MM.1S (cell line): ENCODE measurements at regions not wholly inside any gene's neighbourhood (a gene's known extent, or its start where the extent isn't known, plus 50 kb on each side); places are given as distances from the start of the nearest gene placed in this dataset.

Source experiments
- EZH2 ChIP-seq: fragments of 300-600 bp; sonication (generic); optimal IDR thresholded peaks from 2 replicates; pipeline ENCODE3; 2017; ENCODE audit warnings: low read depth, mild to moderate bottlenecking, antibody characterized with exemption, low read length, mixed read lengths
- TF ChIP-seq, protein P1 (sequence below): fragments of 300-600 bp; sonication (generic); IDR thresholded peaks from 2 replicates; pipeline ENCODE4 v1.5.1; 2016; ENCODE audit warnings: antibody characterized with exemption, low read length, mixed read lengths

DNA sequence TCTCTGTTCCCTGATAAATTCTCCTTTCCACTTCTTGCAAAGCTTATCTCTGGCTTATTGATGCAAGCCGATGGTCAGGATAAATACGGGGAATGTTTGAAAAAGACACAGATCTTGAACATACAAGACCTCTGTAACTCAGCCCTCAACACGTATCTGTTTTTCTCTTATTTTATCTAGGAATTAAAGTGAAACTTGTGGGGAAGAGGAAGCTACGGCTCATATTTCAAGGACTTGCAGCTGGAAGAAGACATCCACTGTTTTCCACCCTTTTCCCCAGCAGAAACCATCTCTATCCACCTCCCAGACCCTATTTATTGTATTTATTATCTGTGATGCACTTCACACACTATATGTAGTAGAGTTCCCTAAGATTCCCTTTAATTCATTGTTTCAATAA is 98.4 kb upstream of the TANK start:
- no peak for TF ChIP-seq EZH2
- TF ChIP-seq, protein P1, sequence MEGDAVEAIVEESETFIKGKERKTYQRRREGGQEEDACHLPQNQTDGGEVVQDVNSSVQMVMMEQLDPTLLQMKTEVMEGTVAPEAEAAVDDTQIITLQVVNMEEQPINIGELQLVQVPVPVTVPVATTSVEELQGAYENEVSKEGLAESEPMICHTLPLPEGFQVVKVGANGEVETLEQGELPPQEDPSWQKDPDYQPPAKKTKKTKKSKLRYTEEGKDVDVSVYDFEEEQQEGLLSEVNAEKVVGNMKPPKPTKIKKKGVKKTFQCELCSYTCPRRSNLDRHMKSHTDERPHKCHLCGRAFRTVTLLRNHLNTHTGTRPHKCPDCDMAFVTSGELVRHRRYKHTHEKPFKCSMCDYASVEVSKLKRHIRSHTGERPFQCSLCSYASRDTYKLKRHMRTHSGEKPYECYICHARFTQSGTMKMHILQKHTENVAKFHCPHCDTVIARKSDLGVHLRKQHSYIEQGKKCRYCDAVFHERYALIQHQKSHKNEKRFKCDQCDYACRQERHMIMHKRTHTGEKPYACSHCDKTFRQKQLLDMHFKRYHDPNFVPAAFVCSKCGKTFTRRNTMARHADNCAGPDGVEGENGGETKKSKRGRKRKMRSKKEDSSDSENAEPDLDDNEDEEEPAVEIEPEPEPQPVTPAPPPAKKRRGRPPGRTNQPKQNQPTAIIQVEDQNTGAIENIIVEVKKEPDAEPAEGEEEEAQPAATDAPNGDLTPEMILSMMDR: no peak
